Lung (tissue), 11 donors: ENCODE measurements at regions not wholly inside any gene's neighbourhood (a gene's known extent, or its start where the extent isn't known, plus 50 kb on each side); places are given as distances from the start of the nearest gene placed in this dataset.
A peak's percentile ranks its signal among the peaks of the same experiment; 100 is the strongest.

Source experiments
- ATAC-seq: fragments of 200-7000 bp; cut with Tn5 transposase; one replicate; pipeline ENCODE4 v1.9.1; 2020; ENCODE audit warnings: moderate number of reproducible peaks; ENCODE audit not compliant: insufficient read depth, low FRiP score
- DNase-seq, 3 donors: peaks; one replicate each; pipeline ENCODE4 v3.0.0-alpha.2; 2013 to 2017
- H3K27ac ChIP-seq, 2 donors: one replicate each; pipeline ENCODE4 v1.5.1; 2013; ENCODE audit warnings: mild to moderate bottlenecking in 2 of 2, moderate library complexity in 2 of 2, control low read depth in 1 of 2, inconsistent platforms in 1 of 2, low read depth in 1 of 2, low read length in 1 of 2
- H3K27me3 ChIP-seq, 3 donors: one replicate each; pipeline ENCODE4 v1.5.1; 2013; ENCODE audit warnings: low read length in 2 of 3; ENCODE audit not compliant: control insufficient read depth in 3 of 3, insufficient read depth in 3 of 3
- H3K36me3 ChIP-seq, 4 donors: one replicate each; pipeline ENCODE4 v1.5.1; 2013; ENCODE audit warnings: low read length in 4 of 4, mild to moderate bottlenecking in 1 of 4, moderate library complexity in 1 of 4; ENCODE audit not compliant: control insufficient read depth in 4 of 4, insufficient read depth in 4 of 4
- H3K4me1 ChIP-seq, 5 donors: one replicate each; pipeline ENCODE4 v1.5.1; 2013; ENCODE audit warnings: low read length in 5 of 5, mild to moderate bottlenecking in 2 of 5, moderate library complexity in 1 of 5; ENCODE audit not compliant: control insufficient read depth in 5 of 5, insufficient read depth in 5 of 5
- H3K4me3 ChIP-seq: one replicate; pipeline ENCODE4 v1.5.1; 2013; ENCODE audit warnings: mild to moderate bottlenecking, control low read depth, moderate library complexity
- H3K9ac ChIP-seq, 2 donors: one replicate each; pipeline ENCODE4 v1.5.1; 2013; ENCODE audit warnings: low read length in 2 of 2, control low read depth in 1 of 2; ENCODE audit not compliant: insufficient read depth in 1 of 2
- H3K9me3 ChIP-seq, 4 donors: one replicate each; pipeline ENCODE4 v1.5.1; 2013; ENCODE audit warnings: low read length in 3 of 4, mild to moderate bottlenecking in 1 of 4, moderate library complexity in 1 of 4; ENCODE audit not compliant: control insufficient read depth in 4 of 4, insufficient read depth in 3 of 4
- CTCF ChIP-seq: IDR thresholded peaks from 2 replicates; pipeline ENCODE4 v1.5.1; 2012; ENCODE audit warnings: mild to moderate bottlenecking; ENCODE audit errors: control extremely low read depth, extremely low read depth
- WGBS, 2 donors: extraction: QIAGEN DNeasy Blood & Tissue Kit; methylation state at CpG; one replicate each; pipeline ENCODE4 v1.1.7; 2013; 5-methylcytosine and 5-hydroxymethylcytosine counted together
- donor health status: control.
- donor health status: control.
- donor health status: Bipolar disorder and iron deficiency.
- donor health status: healthy.
- donor health status: DM: yes; HTN: yes; CAD: no.

DNA sequence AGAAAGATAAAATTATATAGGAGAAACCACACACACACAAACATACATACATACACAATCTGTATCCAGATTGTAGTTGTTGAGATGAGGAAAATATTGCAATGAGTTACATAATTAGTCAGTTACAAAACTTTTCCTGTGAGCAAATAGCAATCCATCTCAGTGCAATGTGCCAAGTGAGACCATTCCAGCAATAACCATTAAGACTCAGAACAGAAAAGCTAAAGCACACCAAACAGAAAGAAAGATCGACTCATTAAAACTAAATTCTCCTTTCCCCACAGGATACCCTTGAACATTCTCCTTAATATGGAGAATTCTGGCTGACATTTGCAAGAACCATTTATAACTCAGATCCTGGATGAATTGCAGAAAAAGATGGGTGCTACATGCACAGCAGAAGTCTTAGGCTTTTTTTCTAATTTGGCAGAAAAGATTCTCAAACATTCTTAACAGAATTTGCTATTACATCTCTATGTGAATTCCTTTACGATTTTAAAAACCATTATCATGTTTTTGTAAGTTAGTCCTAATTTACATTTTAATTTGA, 1341.2 kb upstream of the SPRY2 start:
- H3K36me3 ChIP-seq = no peaks in the 10 kb centered on the region
- DNase-seq = peak in 1 of 3 donors; percentile 1
- no peak overlapping the region for H3K27ac ChIP-seq
- H3K9me3 ChIP-seq = peaks cover 0 to 3% (median 0%) of the 10 kb centered on the region in 4 donors
- ATAC-seq = no peak
- WGBS, 2 donors = 83 to 86% methylated on average over 2 of the region's 2 CpGs
- H3K9ac ChIP-seq = no peak overlapping the region
- H3K27me3 ChIP-seq = no peaks in the 10 kb centered on the region
- TF ChIP-seq CTCF = no peak
- H3K4me3 ChIP-seq = no peak overlapping the region
- H3K4me1 ChIP-seq = no peaks in the 10 kb centered on the region

- Histone ChIP-seq H3K27ac (no peak overlapping the region), H3K4me3 (no peak overlapping the region), H3K9me3 (peaks cover 0 to 3% (median 0%) of the 10 kb centered on the region in 4 donors), H3K27me3 (no peaks in the 10 kb centered on the region), H3K9ac (no peak overlapping the region), H3K36me3 (no peaks in the 10 kb centered on the region), H3K4me1 (no peaks in the 10 kb centered on the region)
- no peak for DNase-seq
- ATAC-seq = no peak
- no peak for TF ChIP-seq CTCF
- WGBS, 2 donors = 74 to 81% methylated on average over 2 of the region's 2 CpGs
Observed at GRCh38 chr13:81677857-81678256, 1336.9 kb upstream of the SPRY2 start.

DNA sequence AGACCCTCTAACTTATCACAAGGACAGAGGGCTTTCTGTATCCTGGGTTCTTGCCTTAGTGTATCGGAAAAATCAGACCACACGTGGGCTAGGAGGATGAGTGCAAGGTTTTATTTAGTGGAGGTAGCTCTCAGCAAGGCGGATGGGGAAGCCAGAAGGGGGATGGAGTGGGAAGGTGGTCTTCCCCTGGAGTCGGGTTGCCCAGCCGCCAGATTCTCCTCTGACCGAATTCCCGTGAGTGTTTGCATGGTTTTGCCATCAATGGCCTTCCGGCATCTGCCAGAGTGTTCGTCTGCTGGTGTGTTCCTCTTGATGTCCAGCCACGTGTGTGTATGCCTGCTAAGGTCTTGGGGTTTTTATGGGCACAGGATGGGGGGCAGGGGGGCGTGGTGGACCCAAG, 1335.1 kb upstream of the SPRY2 start:
- no peak overlapping the region for H3K9ac ChIP-seq
- H3K4me3 ChIP-seq = no peak overlapping the region
- H3K27me3 ChIP-seq = no peaks in the 10 kb centered on the region
- no peak for TF ChIP-seq CTCF
- no peak for ATAC-seq
- 88 to 90% methylated on average over 11 of the region's 11 CpGs for WGBS, 2 donors
- H3K36me3 ChIP-seq = no peaks in the 10 kb centered on the region
- no peak overlapping the region for H3K27ac ChIP-seq
- peaks cover 0 to 3% (median 0%) of the 10 kb centered on the region in 4 donors for H3K9me3 ChIP-seq
- H3K4me1 ChIP-seq = no peaks in the 10 kb centered on the region
- DNase-seq = no peak

- Histone ChIP-seq H3K4me3 (no peak overlapping the region), H3K27ac (no peak overlapping the region), H3K36me3 (no peaks in the 10 kb centered on the region), H3K9ac (no peak overlapping the region), H3K9me3 (no peaks in the 10 kb centered on the region), H3K27me3 (no peaks in the 10 kb centered on the region), H3K4me1 (no peaks in the 10 kb centered on the region)
- ATAC-seq (no peak), DNase-seq (no peak)
- WGBS, 2 donors = 89 to 91% methylated on average over 3 of the region's 3 CpGs
- TF ChIP-seq CTCF = no peak
Observed at GRCh38 chr13:81671064-81671463, 1330.1 kb upstream of the SPRY2 start.
